DOHH2 (cell line): ENCODE measurements at regions not wholly inside any gene's neighbourhood (a gene's known extent, or its start where the extent isn't known, plus 50 kb on each side); places are given as distances from the start of the nearest gene placed in this dataset.

Experiments used
- H3F3A ChIP-seq: fragments of 200-600 bp; sonication (generic), shearing (Covaris generic); 2 replicates; pipeline ENCODE4 v1.6.0; 2016; ENCODE audit warnings: antibody characterized with exemption, mild to moderate bottlenecking; ENCODE audit not compliant: control insufficient read depth, insufficient read depth
- H3K27ac ChIP-seq: fragments of 200-600 bp; sonication (generic); 2 replicates; pipeline ENCODE4 v1.5.1; 2014; ENCODE audit warnings: low read depth, mild to moderate bottlenecking, low read length, moderate library complexity
- H3K27me3 ChIP-seq: fragments of 200-600 bp; sonication (generic); 2 replicates; pipeline ENCODE4 v1.6.1; 2014; ENCODE audit warnings: mild to moderate bottlenecking, low read length, mixed read lengths; ENCODE audit not compliant: control insufficient read depth
- H3K36me3 ChIP-seq: fragments of 200-600 bp; sonication (generic); 2 replicates; pipeline ENCODE4 v1.6.1; 2014; ENCODE audit warnings: mild to moderate bottlenecking, low read length, moderate library complexity, mixed read lengths; ENCODE audit not compliant: control insufficient read depth
- H3K4me1 ChIP-seq: fragments of 200-600 bp; sonication (generic); 2 replicates; pipeline ENCODE4 v1.6.1; 2014; ENCODE audit warnings: mild to moderate bottlenecking, low read length, mixed read lengths; ENCODE audit not compliant: control insufficient read depth
- H3K4me2 ChIP-seq: fragments of 200-600 bp; sonication (generic); 2 replicates; pipeline ENCODE4 v1.6.0; 2014; ENCODE audit warnings: mild to moderate bottlenecking, low read length, moderate library complexity
- H3K4me3 ChIP-seq: fragments of 200-600 bp; sonication (generic); 2 replicates; pipeline ENCODE4 v1.5.1; 2014; ENCODE audit warnings: mild to moderate bottlenecking, low read length, mixed read lengths
- H3K79me2 ChIP-seq: fragments of 200-600 bp; sonication (generic); 2 replicates; pipeline ENCODE4 v1.6.1; 2014; ENCODE audit warnings: mild to moderate bottlenecking, low read length, mixed read lengths; ENCODE audit not compliant: control insufficient read depth
- H3K9me2 ChIP-seq: fragments of 200-600 bp; sonication (generic); replicated peaks from 2 replicates; pipeline ENCODE4 v1.6.1; 2014; ENCODE audit warnings: mild to moderate bottlenecking, low read length, mixed read lengths; ENCODE audit not compliant: control insufficient read depth
- H3K9me3 ChIP-seq: fragments of 200-600 bp; sonication (generic); 2 replicates; pipeline ENCODE4 v1.6.1; 2014; ENCODE audit warnings: antibody characterized with exemption, low read length, mixed read lengths; ENCODE audit not compliant: control insufficient read depth, insufficient read depth
- H4K20me1 ChIP-seq: fragments of 200-600 bp; sonication (generic); 2 replicates; pipeline ENCODE4 v1.6.0; 2014; ENCODE audit warnings: low read depth, mild to moderate bottlenecking, antibody characterized with exemption, low read length, moderate library complexity; ENCODE audit not compliant: control insufficient read depth, insufficient read depth
- CTCF ChIP-seq: fragments of 200-600 bp; sonication (generic); IDR thresholded peaks from one replicate; pipeline ENCODE4 v1.5.1; 2014; ENCODE audit warnings: antibody characterized with exemption, mild to moderate bottlenecking, low read depth, low read length; ENCODE audit not compliant: poor library complexity, severe bottlenecking
- EZH2phosphoT487 ChIP-seq: fragments of 200-600 bp; sonication (generic); IDR thresholded peaks from 2 replicates; pipeline ENCODE4 v1.6.1; 2017; ENCODE audit warnings: borderline replicate concordance, mild to moderate bottlenecking, antibody characterized with exemption, low read length, moderate library complexity, mixed read lengths

GRCh38 chr5:4548341-4548740, 591.8 kb upstream of the ADAMTS16 start:
- no peaks in the 10 kb centered on the region for H3K9me2 ChIP-seq
- TF ChIP-seq EZH2phosphoT487 (no peak), CTCF (no peak)
- H3K9me3 ChIP-seq: no peaks in the 10 kb centered on the region
- H3F3A ChIP-seq: no peaks in the 10 kb centered on the region
- no peaks in the 10 kb centered on the region for H3K4me1 ChIP-seq
- H3K79me2 ChIP-seq: no peaks in the 10 kb centered on the region
- H3K36me3 ChIP-seq: no peaks in the 10 kb centered on the region
- no peaks in the 10 kb centered on the region for H4K20me1 ChIP-seq
- H3K27me3 ChIP-seq: no peaks in the 10 kb centered on the region
- no peak overlapping the region for H3K27ac ChIP-seq
- no peak overlapping the region for H3K4me2 ChIP-seq
- no peak overlapping the region for H3K4me3 ChIP-seq

GRCh38 chr5:4549351-4549750, 590.8 kb upstream of the ADAMTS16 start:
- Histone ChIP-seq H3K36me3 (no peaks in the 10 kb centered on the region), H3K9me2 (no peaks in the 10 kb centered on the region), H3K79me2 (no peaks in the 10 kb centered on the region), H3K4me3 (no peak overlapping the region), H3K4me2 (no peak overlapping the region), H3F3A (no peaks in the 10 kb centered on the region), H3K27me3 (no peaks in the 10 kb centered on the region), H3K4me1 (no peaks in the 10 kb centered on the region), H3K9me3 (no peaks in the 10 kb centered on the region), H4K20me1 (no peaks in the 10 kb centered on the region), H3K27ac (no peak overlapping the region)
- no peak for TF ChIP-seq EZH2phosphoT487
- TF ChIP-seq CTCF: no peak

GRCh38 chr5:4551034-4551433, 589.1 kb upstream of the ADAMTS16 start:
- H4K20me1 ChIP-seq: no peaks in the 10 kb centered on the region
- no peaks in the 10 kb centered on the region for H3K27me3 ChIP-seq
- no peaks in the 10 kb centered on the region for H3K79me2 ChIP-seq
- H3F3A ChIP-seq: no peaks in the 10 kb centered on the region
- no peak for TF ChIP-seq CTCF
- no peak for TF ChIP-seq EZH2phosphoT487
- H3K9me2 ChIP-seq: no peaks in the 10 kb centered on the region
- no peak overlapping the region for H3K27ac ChIP-seq
- no peak overlapping the region for H3K4me2 ChIP-seq
- H3K36me3 ChIP-seq: no peaks in the 10 kb centered on the region
- H3K9me3 ChIP-seq: no peaks in the 10 kb centered on the region
- H3K4me1 ChIP-seq: no peaks in the 10 kb centered on the region
- no peak overlapping the region for H3K4me3 ChIP-seq

GRCh38 chr5:4553130-4553529, 587.0 kb upstream of the ADAMTS16 start:
- H3K9me3 ChIP-seq: no peaks in the 10 kb centered on the region
- no peaks in the 10 kb centered on the region for H3K9me2 ChIP-seq
- no peaks in the 10 kb centered on the region for H3K79me2 ChIP-seq
- TF ChIP-seq CTCF (no peak), EZH2phosphoT487 (no peak)
- no peak overlapping the region for H3K27ac ChIP-seq
- no peaks in the 10 kb centered on the region for H3K36me3 ChIP-seq
- no peak overlapping the region for H3K4me3 ChIP-seq
- no peaks in the 10 kb centered on the region for H3K27me3 ChIP-seq
- H4K20me1 ChIP-seq: no peaks in the 10 kb centered on the region
- H3F3A ChIP-seq: no peaks in the 10 kb centered on the region
- no peak overlapping the region for H3K4me2 ChIP-seq
- no peaks in the 10 kb centered on the region for H3K4me1 ChIP-seq
